ENCODE measurements at regions not wholly inside any gene's neighbourhood (a gene's known extent, or its start where the extent isn't known, plus 50 kb on each side); places are given as distances from the start of the nearest gene placed in this dataset.

DNA sequence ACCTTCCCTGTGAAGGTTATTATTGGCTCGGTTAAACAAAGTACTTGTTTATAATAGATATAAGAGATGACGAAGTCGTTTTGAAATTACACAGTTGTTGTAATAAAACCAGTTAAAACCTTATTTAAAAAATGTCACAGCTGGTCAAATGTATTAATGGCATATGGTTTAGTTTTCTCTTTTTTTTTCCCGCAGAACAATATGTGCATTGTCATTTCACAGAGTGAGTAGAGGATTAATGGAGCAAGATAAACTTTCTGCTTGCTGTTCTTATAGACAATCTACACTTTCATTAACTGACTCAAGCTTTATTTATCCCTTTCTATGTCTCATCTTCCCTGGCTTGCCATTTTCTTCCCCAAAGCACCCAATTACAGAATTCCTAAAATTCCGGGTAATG, 404.3 kb upstream of the NPVF start:
- DNase-seq, result no peak

DNA sequence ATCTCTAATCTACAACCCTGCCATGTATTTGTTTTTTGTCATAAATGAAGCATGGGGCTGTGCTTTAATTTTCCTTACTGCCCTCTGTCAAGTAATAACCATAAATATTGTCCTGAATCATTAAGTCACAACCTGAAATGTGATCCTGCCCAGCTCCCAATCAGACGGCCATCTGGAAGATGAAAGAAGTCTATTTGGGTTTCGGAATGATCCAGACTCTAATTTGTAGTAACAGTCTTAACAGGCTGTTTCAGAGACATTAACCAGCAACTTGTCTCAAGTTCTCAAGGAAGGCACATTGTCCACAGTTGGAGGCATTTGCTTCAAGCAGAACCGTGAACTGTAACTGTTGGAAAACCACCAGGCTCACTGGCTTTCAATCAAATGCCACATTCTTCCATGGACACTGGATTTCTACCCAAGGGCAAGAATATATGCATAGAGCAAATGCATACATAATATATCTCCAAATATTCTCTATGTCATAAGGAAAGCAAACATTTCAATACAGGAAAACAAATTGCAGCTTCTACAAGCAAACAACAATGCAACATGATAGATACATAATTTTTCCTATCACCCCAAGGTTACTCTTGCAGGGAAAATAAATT, 405.2 kb upstream of the NPVF start:
- no peak for DNase-seq

DNA sequence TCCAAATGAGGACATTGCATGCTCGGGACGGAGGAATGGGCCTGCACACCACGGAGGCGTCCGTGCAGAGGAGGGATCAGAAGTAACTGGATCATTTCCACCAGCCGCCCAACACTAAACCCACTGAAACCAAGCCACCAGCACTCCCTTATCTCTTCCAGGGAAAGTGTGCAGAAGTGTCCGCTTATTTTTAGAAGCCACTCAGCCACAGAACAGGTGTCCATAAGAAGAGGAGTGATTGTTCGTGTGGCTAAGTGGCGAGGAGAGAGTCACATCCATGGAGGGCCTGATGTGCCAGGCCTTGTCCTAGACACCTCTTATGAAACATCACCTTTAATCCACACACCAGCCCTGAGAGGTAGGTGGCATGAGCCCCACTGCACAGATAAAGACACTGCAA, 407.9 kb upstream of the NPVF start:
- DNase-seq, result no peak

GRCh38 chr7:25636871-25637283, 408.6 kb upstream of the NPVF start:
- DNase-seq, result no peak

DNA sequence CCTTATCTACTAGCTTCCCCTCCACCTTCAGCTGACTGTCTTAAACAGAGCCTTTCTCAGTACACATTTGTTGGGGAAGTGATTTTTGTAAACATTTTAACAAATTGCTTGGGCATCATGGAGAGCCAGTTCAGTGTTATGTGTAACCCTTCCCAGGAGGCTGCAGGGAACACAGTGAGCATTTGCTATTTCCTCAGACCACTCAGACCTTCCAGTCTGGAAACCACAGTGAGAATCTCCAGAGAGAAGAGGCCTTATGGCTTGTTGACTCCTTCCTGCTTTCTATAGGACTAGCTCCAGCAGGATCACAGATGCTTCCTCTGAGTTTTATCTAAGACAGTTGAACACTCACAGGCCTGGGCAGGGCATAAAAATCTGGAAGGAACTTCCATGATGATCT, 409.8 kb upstream of the NPVF start:
- no peak for DNase-seq

GRCh38 chr7:25638590-25639244, 410.4 kb upstream of the NPVF start:
- no peak for DNase-seq

DNA sequence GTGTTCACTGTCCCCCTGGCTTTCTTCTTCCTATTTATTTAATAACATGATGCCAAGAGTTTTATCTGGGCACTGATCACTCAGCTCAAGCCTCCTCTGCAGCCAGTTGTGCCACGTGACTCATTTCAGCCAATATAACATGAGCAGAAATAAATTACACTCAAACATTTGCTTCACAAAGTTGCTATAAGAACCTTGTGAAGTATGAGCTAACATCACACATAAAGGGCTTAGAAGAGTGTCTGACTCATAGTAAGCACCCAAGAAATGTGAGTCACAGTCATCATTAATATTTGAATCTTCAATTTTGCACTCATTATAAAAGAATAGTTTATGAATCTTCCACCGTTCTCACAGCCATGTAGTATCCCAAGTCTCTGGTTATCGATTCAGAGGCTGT, 414.6 kb upstream of the NPVF start:
- no peak for DNase-seq

DNA sequence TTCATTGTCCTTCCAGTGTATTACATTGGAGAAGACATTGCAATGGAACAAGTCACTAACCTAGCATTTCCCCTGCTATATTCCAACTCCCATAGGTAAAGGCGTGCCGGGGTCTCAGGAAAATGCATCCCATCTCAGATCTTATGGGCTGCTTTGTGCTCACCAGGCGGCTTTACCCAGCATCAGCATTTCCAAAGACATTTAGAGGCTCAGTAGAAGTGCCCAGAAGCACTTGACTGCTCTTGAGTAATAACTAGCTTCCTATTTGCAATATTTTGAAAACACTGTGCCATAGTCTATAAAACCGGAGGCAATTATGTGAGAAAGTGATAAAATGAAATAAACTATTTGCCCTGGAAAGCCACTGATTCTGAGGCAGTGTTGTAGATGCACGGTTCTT, 415.0 kb upstream of the NPVF start:
- DNase-seq, result no peak

DNA sequence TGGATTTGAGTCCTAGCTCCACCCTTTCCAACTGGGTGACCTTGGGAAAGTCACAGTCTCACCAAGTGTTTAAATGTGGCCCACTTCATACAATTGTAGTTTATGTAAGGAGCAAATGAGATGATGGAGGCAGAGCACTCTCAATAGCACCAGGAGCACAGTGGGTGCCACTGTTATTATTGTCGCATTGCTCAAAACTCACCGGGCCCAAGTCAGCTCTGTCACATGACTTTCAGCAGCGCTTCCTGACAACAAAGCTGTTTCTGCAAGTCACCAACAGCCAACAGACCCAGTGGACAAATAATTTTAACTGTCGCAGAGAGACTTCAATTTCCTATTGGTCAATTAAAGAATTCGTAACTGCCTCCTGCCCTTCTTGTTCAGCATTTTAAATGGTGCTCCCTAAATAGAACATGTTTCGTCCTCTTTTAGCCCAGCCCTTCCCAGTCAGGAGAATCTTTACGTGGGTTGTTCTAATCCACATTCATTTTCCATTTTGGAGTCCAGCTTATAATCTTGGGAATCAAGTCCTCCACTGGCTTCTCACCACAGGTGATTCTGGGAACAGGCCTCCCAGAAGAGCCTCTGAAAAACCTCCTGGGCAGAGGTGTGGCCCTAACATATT, 415.6 kb upstream of the NPVF start:
- DNase-seq, result no peak

DNA sequence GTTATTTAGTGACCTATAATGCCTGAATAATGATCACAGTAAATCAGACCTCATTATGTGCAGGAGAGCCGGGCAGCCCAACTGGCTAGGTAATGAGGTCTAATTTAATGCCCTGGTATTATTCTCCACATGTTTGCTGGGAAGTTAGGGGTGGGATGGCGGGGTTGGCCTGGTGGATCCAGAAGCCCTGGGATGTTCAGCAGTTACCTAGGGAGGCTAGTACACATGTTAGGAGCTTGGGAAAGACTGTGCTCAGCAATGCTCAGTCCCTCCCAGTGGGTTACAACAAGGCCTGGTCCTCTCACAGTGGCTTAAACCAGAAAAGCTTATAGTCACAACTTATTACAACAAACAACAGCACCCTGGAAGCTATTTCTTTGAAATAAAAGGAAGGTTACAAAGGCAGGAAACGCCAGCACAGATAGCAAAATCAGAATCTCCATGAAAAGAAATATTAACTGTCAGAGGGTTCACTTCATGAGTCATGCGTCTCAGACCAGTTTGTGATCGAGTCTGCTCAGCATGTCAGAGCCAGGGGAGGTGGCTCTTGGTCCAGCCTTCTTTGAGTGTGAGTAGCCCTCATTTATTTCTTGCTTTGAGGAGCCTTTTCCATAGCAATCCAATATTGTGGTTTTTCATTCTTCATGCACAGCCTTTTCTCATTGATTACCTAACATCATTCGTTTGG, 418.6 kb upstream of the NPVF start:
- no peak for DNase-seq

- no peak for DNase-seq
Observed at GRCh38 chr7:25647872-25648271, 419.6 kb upstream of the NPVF start.

DNA sequence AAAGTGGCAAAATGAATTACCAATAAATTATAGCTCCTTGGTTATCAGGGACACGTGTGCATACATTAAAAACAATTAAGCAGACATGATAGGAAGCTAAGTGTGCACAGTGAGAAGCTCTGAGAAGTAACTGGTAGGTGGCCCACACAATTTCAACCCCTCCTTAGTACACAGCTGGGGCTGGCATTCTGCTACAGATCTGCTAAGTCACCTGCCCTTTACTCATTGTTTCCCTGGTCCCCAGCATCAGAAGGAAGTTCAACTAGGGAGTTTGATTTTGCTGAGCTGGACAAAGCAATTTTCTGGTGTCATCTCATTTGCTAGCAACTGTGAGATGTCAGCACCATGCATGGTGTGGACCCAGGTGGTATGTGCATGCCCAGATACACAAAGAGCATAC, 424.1 kb upstream of the NPVF start:
- DNase-seq, result no peak

- DNase-seq, result peak; percentile 35
Observed at GRCh38 chr7:25653384-25653783, 425.1 kb upstream of the NPVF start.

- no peak for DNase-seq
Observed at GRCh38 chr7:25656071-25656470, 427.8 kb upstream of the NPVF start.

GRCh38 chr7:25656581-25657026, 428.3 kb upstream of the NPVF start:
- DNase-seq, result no peak

- DNase-seq, result no peak
Observed at GRCh38 chr7:25658375-25658774, 430.1 kb upstream of the NPVF start.

DNA sequence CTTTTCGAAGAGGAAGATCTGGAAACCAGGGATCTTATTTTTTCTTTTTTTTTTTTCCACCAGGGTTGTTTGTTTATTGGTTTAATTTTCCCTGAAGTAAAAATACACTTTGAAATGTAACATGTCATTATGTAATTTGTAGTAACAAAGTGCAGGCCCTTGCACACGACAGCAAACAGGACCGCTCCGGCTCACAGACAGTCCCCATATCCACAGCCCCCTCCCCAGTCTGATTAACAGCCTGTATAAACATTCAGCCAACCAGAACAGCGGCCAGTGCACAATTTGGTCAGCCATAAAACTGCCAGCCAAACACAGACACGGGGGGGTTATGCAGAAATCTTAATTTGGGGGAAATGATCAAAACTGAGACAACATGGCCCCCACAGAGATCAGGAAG, 431.6 kb upstream of the NPVF start:
- DNase-seq, result peak; percentile 73

GRCh38 chr7:25662841-25663800, 434.8 kb upstream of the NPVF start:
- DNase-seq, result no peak

DNA sequence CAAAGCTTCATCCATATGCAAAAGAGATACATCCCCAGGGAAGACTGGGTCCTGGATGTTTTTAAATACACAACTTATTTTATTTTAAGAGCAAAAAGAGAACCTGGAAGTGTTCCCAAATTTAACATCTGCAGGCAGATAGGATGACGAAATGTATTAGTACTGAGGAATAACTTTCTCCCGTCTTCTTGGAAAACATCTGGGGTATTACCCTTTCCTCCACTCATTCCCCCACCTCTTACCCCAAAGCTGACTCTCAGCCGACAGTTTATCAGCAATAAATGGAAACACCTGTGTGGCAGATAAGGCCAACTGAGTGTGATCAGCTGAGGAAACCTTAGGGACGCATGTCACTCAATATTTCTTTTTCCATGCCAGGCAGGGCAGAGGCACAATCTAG, 435.6 kb upstream of the NPVF start:
- DNase-seq, result no peak

DNA sequence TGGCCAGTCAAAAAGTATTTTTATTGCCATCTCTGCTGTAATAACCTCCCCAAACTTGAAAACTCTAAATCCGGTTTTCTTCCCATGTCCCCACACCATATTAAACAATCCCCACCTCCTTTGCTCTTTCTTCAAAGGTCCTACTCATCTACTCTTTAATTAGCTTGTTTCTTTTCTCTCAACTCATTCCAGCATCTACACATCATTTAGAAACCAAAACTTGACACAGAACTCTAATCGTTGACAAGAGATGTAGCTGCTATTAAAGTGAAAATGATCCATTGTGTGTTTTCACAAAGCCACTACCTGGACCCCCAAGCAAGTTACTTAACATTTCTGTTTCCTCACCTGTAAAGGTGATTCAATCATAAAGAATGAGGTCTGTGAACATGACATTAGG, 436.3 kb upstream of the NPVF start:
- DNase-seq, result no peak

- DNase-seq, result no peak
Observed at GRCh38 chr7:25665374-25665773, 437.1 kb upstream of the NPVF start.

Measured in renal pelvis (tissue), 1 donor.